ENCODE measurements at regions not wholly inside any gene's neighbourhood (a gene's known extent, or its start where the extent isn't known, plus 50 kb on each side); places are given as distances from the start of the nearest gene placed in this dataset.
A peak's percentile ranks its signal among the peaks of the same experiment; 100 is the strongest.

- DNase-seq (ENCODE audit: low read depth) = no peak
Observed at GRCh38 chr5:73395256-73395655, 53.3 kb downstream of the FOXD1 start.

- DNase-seq (ENCODE audit: low read depth) = no peak
Observed at GRCh38 chr5:73394610-73395009, 54.0 kb downstream of the FOXD1 start.

- peak; percentile 66 for DNase-seq (ENCODE audit: low read depth)
Observed at GRCh38 chr5:73393611-73394489, 54.7 kb downstream of the FOXD1 start.

GRCh38 chr5:73392775-73393174 lies 55.8 kb downstream of the FOXD1 start:
- no peak for DNase-seq (ENCODE audit: low read depth)

- peak; percentile 78 for DNase-seq (ENCODE audit: low read depth)
Observed at GRCh38 chr5:73391441-73391881, 57.1 kb downstream of the FOXD1 start.

- DNase-seq (ENCODE audit: low read depth) = no peak
Observed at GRCh38 chr5:73390972-73391371, 57.6 kb downstream of the FOXD1 start.

GRCh38 chr5:73388740-73389139 lies 59.8 kb downstream of the FOXD1 start:
- no peak for DNase-seq (ENCODE audit: low read depth)

GRCh38 chr5:73388306-73388684 lies 60.3 kb downstream of the FOXD1 start:
- DNase-seq (ENCODE audit: low read depth) = no peak

- no peak for DNase-seq (ENCODE audit: low read depth)
Observed at GRCh38 chr5:73387601-73388305, 60.8 kb downstream of the FOXD1 start.

GRCh38 chr5:73387149-73387591 lies 61.4 kb downstream of the FOXD1 start:
- DNase-seq (ENCODE audit: low read depth) = no peak

GRCh38 chr5:73384861-73385260 lies 63.7 kb downstream of the FOXD1 start:
- no peak for DNase-seq (ENCODE audit: low read depth)

- DNase-seq (ENCODE audit: low read depth) = no peak
Observed at GRCh38 chr5:73382401-73382740, 66.2 kb downstream of the FOXD1 start.

GRCh38 chr5:73381590-73382400 lies 66.8 kb downstream of the FOXD1 start:
- DNase-seq (ENCODE audit: low read depth) = no peak

- no peak for DNase-seq (ENCODE audit: low read depth)
Observed at GRCh38 chr5:73380710-73381589, 67.6 kb downstream of the FOXD1 start.

GRCh38 chr5:73380041-73380440 lies 68.5 kb downstream of the FOXD1 start:
- no peak for DNase-seq (ENCODE audit: low read depth)

GRCh38 chr5:73379435-73379834 lies 69.1 kb downstream of the FOXD1 start:
- no peak for DNase-seq (ENCODE audit: low read depth)

GRCh38 chr5:73378765-73379164 lies 69.8 kb downstream of the FOXD1 start:
- DNase-seq (ENCODE audit: low read depth) = no peak

- DNase-seq (ENCODE audit: low read depth) = peak; percentile 52
Observed at GRCh38 chr5:73378070-73378469, 70.5 kb downstream of the FOXD1 start.

GRCh38 chr5:73376618-73377170 lies 71.9 kb downstream of the FOXD1 start:
- DNase-seq (ENCODE audit: low read depth) = no peak

GRCh38 chr5:73375949-73376348 lies 72.6 kb downstream of the FOXD1 start:
- no peak for DNase-seq (ENCODE audit: low read depth)

GRCh38 chr5:73375191-73375545 lies 73.4 kb downstream of the FOXD1 start:
- DNase-seq (ENCODE audit: low read depth) = no peak
